Caki2 (cell line): ENCODE measurements at regions not wholly inside any gene's neighbourhood (a gene's known extent, or its start where the extent isn't known, plus 50 kb on each side); places are given as distances from the start of the nearest gene placed in this dataset.

Source experiments
- DNase-seq: peaks from one replicate; pipeline ENCODE4 v3.0.0-alpha.2; 2015; ENCODE audit warnings: low read depth
- in situ Hi-C: cut with HindIII; loops from 2 replicates; pipeline ENCODE4 v1.10.0; 2016; ENCODE audit warnings: low sequenced_read_pairs, low pct_unique_long_range_greater_than_20kb, mixed read lengths

- no peak for DNase-seq
- in situ Hi-C loops: no loop called here
Measured at GRCh38 chr15:47184003-47184907, 533.0 kb upstream of the SEMA6D start.

- DNase-seq: no peak
- in situ Hi-C loops: no loop called here
Measured at GRCh38 chr15:47184908-47185801, 532.1 kb upstream of the SEMA6D start.

- in situ Hi-C loops: no loop called here
- no peak for DNase-seq
Measured at GRCh38 chr15:47186075-47186474, 531.2 kb upstream of the SEMA6D start.

- in situ Hi-C loops: no loop called here
- no peak for DNase-seq
Measured at GRCh38 chr15:47188758-47189507, 528.4 kb upstream of the SEMA6D start.

- in situ Hi-C loops: no loop called here
- no peak for DNase-seq
Measured at GRCh38 chr15:47194718-47195117, 522.6 kb upstream of the SEMA6D start.

- DNase-seq: peak; percentile 41
- in situ Hi-C loops: no loop called here
Measured at GRCh38 chr15:47196048-47196447, 521.3 kb upstream of the SEMA6D start.

- DNase-seq: no peak
- in situ Hi-C loops: no loop called here
Measured at GRCh38 chr15:47203993-47204392, 513.3 kb upstream of the SEMA6D start.

GRCh38 chr15:47206358-47206978, 510.8 kb upstream of the SEMA6D start:
- DNase-seq: no peak
- in situ Hi-C loops: no loop called here

- no peak for DNase-seq
- in situ Hi-C loops: no loop called here
Measured at GRCh38 chr15:47209591-47209990, 507.7 kb upstream of the SEMA6D start.

GRCh38 chr15:47212222-47213010, 504.9 kb upstream of the SEMA6D start:
- DNase-seq: no peak
- in situ Hi-C loops: no loop called here

- in situ Hi-C loops: no loop called here
- no peak for DNase-seq
Measured at GRCh38 chr15:47213883-47214282, 503.4 kb upstream of the SEMA6D start.

GRCh38 chr15:47218295-47218694, 499.0 kb upstream of the SEMA6D start:
- no peak for DNase-seq
- in situ Hi-C loops: no loop called here

GRCh38 chr15:47244361-47244760, 472.9 kb upstream of the SEMA6D start:
- in situ Hi-C loops: no loop called here
- no peak for DNase-seq

GRCh38 chr15:47246317-47246716, 471.0 kb upstream of the SEMA6D start:
- in situ Hi-C loops: no loop called here
- DNase-seq: no peak

GRCh38 chr15:47258521-47258920, 458.8 kb upstream of the SEMA6D start:
- no peak for DNase-seq
- in situ Hi-C loops: no loop called here

- in situ Hi-C loops: no loop called here
- no peak for DNase-seq
Measured at GRCh38 chr15:47265686-47266085, 451.6 kb upstream of the SEMA6D start.

- no peak for DNase-seq
- in situ Hi-C loops: no loop called here
Measured at GRCh38 chr15:47266566-47266965, 450.7 kb upstream of the SEMA6D start.
